DOHH2 (cell line): ENCODE measurements at regions not wholly inside any gene's neighbourhood (a gene's known extent, or its start where the extent isn't known, plus 50 kb on each side); places are given as distances from the start of the nearest gene placed in this dataset.

Experiments
- EZH2phosphoT487 ChIP-seq: fragments of 200-600 bp; sonication (generic); IDR thresholded peaks from 2 replicates; pipeline ENCODE4 v1.6.1; 2017; ENCODE audit warnings: borderline replicate concordance, mild to moderate bottlenecking, antibody characterized with exemption, low read length, moderate library complexity, mixed read lengths
- TF ChIP-seq, protein P1 (sequence below): fragments of 200-600 bp; sonication (generic); IDR thresholded peaks from one replicate; pipeline ENCODE4 v1.5.1; 2014; ENCODE audit warnings: antibody characterized with exemption, mild to moderate bottlenecking, low read depth, low read length; ENCODE audit not compliant: poor library complexity, severe bottlenecking

DNA sequence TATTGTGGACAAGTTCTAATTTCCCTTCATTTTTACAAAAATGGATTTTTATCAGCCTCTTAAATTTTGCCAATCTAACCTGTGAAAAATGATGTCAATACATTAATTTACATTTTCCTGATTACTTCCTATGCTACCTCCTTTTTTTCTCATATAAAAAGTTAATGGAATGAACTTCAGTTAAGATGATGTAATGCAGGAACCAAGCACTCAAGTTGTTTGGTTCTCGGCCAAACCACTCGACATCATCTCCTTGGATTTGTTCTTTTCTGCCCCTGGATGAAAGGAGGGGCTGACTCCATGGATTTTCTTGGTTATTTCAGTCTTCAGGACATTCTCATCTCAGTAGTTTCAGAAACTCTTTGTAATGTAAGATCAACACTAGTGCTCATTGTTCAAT is 253.1 kb upstream of the NXPH2 start:
- TF ChIP-seq, protein P1, sequence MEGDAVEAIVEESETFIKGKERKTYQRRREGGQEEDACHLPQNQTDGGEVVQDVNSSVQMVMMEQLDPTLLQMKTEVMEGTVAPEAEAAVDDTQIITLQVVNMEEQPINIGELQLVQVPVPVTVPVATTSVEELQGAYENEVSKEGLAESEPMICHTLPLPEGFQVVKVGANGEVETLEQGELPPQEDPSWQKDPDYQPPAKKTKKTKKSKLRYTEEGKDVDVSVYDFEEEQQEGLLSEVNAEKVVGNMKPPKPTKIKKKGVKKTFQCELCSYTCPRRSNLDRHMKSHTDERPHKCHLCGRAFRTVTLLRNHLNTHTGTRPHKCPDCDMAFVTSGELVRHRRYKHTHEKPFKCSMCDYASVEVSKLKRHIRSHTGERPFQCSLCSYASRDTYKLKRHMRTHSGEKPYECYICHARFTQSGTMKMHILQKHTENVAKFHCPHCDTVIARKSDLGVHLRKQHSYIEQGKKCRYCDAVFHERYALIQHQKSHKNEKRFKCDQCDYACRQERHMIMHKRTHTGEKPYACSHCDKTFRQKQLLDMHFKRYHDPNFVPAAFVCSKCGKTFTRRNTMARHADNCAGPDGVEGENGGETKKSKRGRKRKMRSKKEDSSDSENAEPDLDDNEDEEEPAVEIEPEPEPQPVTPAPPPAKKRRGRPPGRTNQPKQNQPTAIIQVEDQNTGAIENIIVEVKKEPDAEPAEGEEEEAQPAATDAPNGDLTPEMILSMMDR, result no peak
- TF ChIP-seq EZH2phosphoT487, result no peak
